Panc1 (cell line): ENCODE measurements at regions not wholly inside any gene's neighbourhood (a gene's known extent, or its start where the extent isn't known, plus 50 kb on each side); places are given as distances from the start of the nearest gene placed in this dataset.

Experiments used
- ATAC-seq: fragments of 200-7000 bp; cut with Tn5 transposase; 2 replicates; pipeline ENCODE4 v1.9.1; 2020; ENCODE audit warnings: mild to moderate bottlenecking, moderate library complexity
- BruUV-seq: library from RNA; stranded (reverse); fragments of 400-500 nt; replicated peaks from 2 replicates; lab custom pipeline; 2021; lab: Mats Ljungman, UMichigan
- CTCF ChIA-PET: fragments of 300-600 bp; sonication (Branson Sonifier 250); formaldehyde crosslinking; loops from one replicate; lab custom pipeline; 2022; ENCODE audit warnings: antibody characterized with exemption; lab: Charles Lee
- POLR2A ChIA-PET: fragments of 300-600 bp; sonication (Branson Sonifier 250); formaldehyde crosslinking; loops from one replicate; lab custom pipeline; 2022; ENCODE audit warnings: antibody characterized with exemption; lab: Charles Lee
- DNase-seq: peaks from one replicate; pipeline ENCODE4 v3.0.0-alpha.2; 2010; ENCODE audit warnings: low read depth, low spot score
- H3K27ac ChIP-seq: 2 replicates; pipeline ENCODE4 v1.5.1; 2011; ENCODE audit warnings: mild to moderate bottlenecking, low read length, inconsistent platforms
- H3K27me3 ChIP-seq: fragments of 200-500 bp; sonication (Bioruptor generic); 2 replicates; pipeline ENCODE4 v1.6.0; 2014; ENCODE audit warnings: low read length, inconsistent platforms; ENCODE audit not compliant: control insufficient read depth, insufficient read depth
- H3K36me3 ChIP-seq: fragments of 200-500 bp; sonication (Bioruptor generic); 2 replicates; pipeline ENCODE4 v1.5.1; 2014; ENCODE audit warnings: inconsistent platforms, mild to moderate bottlenecking, low read length, moderate library complexity; ENCODE audit not compliant: control insufficient read depth, insufficient read depth
- H3K4me1 ChIP-seq: 2 replicates; pipeline ENCODE4 v1.5.1; 2011; ENCODE audit warnings: inconsistent platforms, mild to moderate bottlenecking, low read length, moderate library complexity; ENCODE audit not compliant: control insufficient read depth, insufficient read depth
- H3K4me3 ChIP-seq, 2 experiments: 2 replicates each; pipeline ENCODE4 v1.5.1; 2011 to 2012; ENCODE audit warnings: low read depth in 2 of 2, low read length in 2 of 2, mild to moderate bottlenecking in 2 of 2, inconsistent platforms in 1 of 2, moderate library complexity in 1 of 2
- H3K9me3 ChIP-seq: fragments of 200-500 bp; sonication (Bioruptor generic); 2 replicates; pipeline ENCODE4 v1.5.1; 2014; ENCODE audit warnings: low read depth, mild to moderate bottlenecking, inconsistent platforms, low read length, moderate library complexity; ENCODE audit not compliant: control insufficient read depth, insufficient read depth
- CTCF ChIP-seq: fragments of 450-650 bp; IDR thresholded peaks from 2 replicates; pipeline ENCODE4 v1.5.1; 2017; ENCODE audit warnings: mild to moderate bottlenecking
- POLR2AphosphoS5 ChIP-seq: IDR thresholded peaks from 2 replicates; pipeline ENCODE4 v1.6.1; 2012; ENCODE audit warnings: mild to moderate bottlenecking, low read depth, low read length, moderate library complexity
- REST ChIP-seq, 2 experiments: IDR thresholded peaks; 2 replicates each; pipeline ENCODE4 v1.6.1; 2011 to 2012; ENCODE audit warnings: low read depth in 2 of 2, control low read depth in 1 of 2, low read length in 1 of 2, mild to moderate bottlenecking in 1 of 2, moderate library complexity in 1 of 2; ENCODE audit not compliant: insufficient read depth in 1 of 2
- SIN3A ChIP-seq: IDR thresholded peaks from 2 replicates; pipeline ENCODE4 v1.6.1; 2012; ENCODE audit warnings: low read depth, mild to moderate bottlenecking, low read length, moderate library complexity, borderline replicate concordance; ENCODE audit not compliant: insufficient read depth
- TCF7L2 ChIP-seq: IDR thresholded peaks from 2 replicates; pipeline ENCODE4 v1.6.1; 2011; ENCODE audit warnings: mild to moderate bottlenecking, low read depth, low read length, inconsistent platforms
- in situ Hi-C: cut with HindIII; loops from 2 replicates; pipeline ENCODE4 v1.10.0; 2016; ENCODE audit warnings: low sequenced_read_pairs, low pct_unique_long_range_greater_than_20kb
- intact Hi-C: fragments of 100-400 bp; cut with micrococcal nuclease; formaldehyde crosslinking; loops from one replicate; pipeline ENCODE4 v1.10.0; 2022; ENCODE audit not compliant: unreplicated experiment

- Histone ChIP-seq H3K4me3 (no peak overlapping the region), H3K27ac (no peak overlapping the region), H3K27me3 (no peaks in the 10 kb centered on the region), H3K9me3 (no peaks in the 10 kb centered on the region), H3K4me1 (no peaks in the 10 kb centered on the region), H3K36me3 (no peaks in the 10 kb centered on the region)
- no TSS peak for BruUV-seq
- CTCF ChIA-PET, result no interaction called here
- TF ChIP-seq TCF7L2 (no peak), CTCF (no peak), SIN3A (no peak), POLR2AphosphoS5 (no peak), REST (IDR thresholded peaks at IDR 0.05; ENCODE audit: insufficient read depth in 1 of 2, low read depth in 2 of 2, low read length in 1 of 2) (no peak)
- intact Hi-C loops, result no loop called here
- ATAC-seq (no peak), DNase-seq (no peak)
- POLR2A ChIA-PET, result interaction anchor here (0.6 kb wide), 1 partner anchor 336 kb away, joined by 4 read pairs; no protein-coding TSS in a partner anchor
- in situ Hi-C loops, result no loop called here
Observed at GRCh38 chr3:25861566-25861965, 71.7 kb downstream of the OXSM start.

GRCh38 chr3:25863011-25863415, 73.1 kb downstream of the OXSM start:
- no peaks in the 10 kb centered on the region for H3K4me1 ChIP-seq
- ATAC-seq, result no peak
- in situ Hi-C loops, result no loop called here
- ChIA-PET CTCF (no interaction called here), POLR2A (no interaction called here)
- TF ChIP-seq CTCF (no peak), TCF7L2 (no peak), POLR2AphosphoS5 (no peak), REST (IDR thresholded peaks at IDR 0.05; ENCODE audit: insufficient read depth in 1 of 2, low read depth in 2 of 2, low read length in 1 of 2) (no peak), SIN3A (no peak)
- no peaks in the 10 kb centered on the region; the same call in 1 of the 2 replicates for H3K36me3 ChIP-seq
- no peak for DNase-seq
- H3K27ac ChIP-seq, result no peak overlapping the region
- no peaks in the 10 kb centered on the region for H3K9me3 ChIP-seq
- intact Hi-C loops, result no loop called here
- no peak overlapping the region for H3K4me3 ChIP-seq
- no peaks in the 10 kb centered on the region for H3K27me3 ChIP-seq
- no TSS peak for BruUV-seq
